Bronchial epithelial cell (primary cell): ENCODE measurements at regions not wholly inside any gene's neighbourhood (a gene's known extent, or its start where the extent isn't known, plus 50 kb on each side); places are given as distances from the start of the nearest gene placed in this dataset.
A peak's percentile ranks its signal among the peaks of the same experiment; 100 is the strongest.
"Not testable (repeated sequence)": the region's sequence is repeated elsewhere in the genome, so short reads cannot be mapped to it uniquely, and the experiment has no call there.

ENCODE experiments used
- DNase-seq: peaks from one replicate; pipeline ENCODE4 v3.0.0-alpha.2; 2010; ENCODE audit warnings: low read depth
- FAIRE-seq: peaks from 2 replicates; lab custom pipeline; 2011; peaks lifted over from hg19 to GRCh38; lab: Jason Lieb, UNC
- H3K27me3 ChIP-seq: 2 replicates; pipeline ENCODE4 v1.5.1; 2011; ENCODE audit warnings: low read length; ENCODE audit not compliant: control insufficient read depth, insufficient read depth
- H3K36me3 ChIP-seq: 2 replicates; pipeline ENCODE4 v1.5.1; 2011; ENCODE audit warnings: low read length; ENCODE audit not compliant: control insufficient read depth, insufficient read depth
- H3K4me3 ChIP-seq: 2 replicates; pipeline ENCODE4 v1.5.1; 2011; ENCODE audit warnings: mild to moderate bottlenecking, low read depth, low read length, control low read depth
- TF ChIP-seq, protein P1 (sequence below): IDR thresholded peaks from 2 replicates; pipeline ENCODE4 v1.5.1; 2011; ENCODE audit warnings: mild to moderate bottlenecking, moderate library complexity, low read length, control low read depth, inconsistent platforms; ENCODE audit not compliant: insufficient read depth, severe bottlenecking

DNA sequence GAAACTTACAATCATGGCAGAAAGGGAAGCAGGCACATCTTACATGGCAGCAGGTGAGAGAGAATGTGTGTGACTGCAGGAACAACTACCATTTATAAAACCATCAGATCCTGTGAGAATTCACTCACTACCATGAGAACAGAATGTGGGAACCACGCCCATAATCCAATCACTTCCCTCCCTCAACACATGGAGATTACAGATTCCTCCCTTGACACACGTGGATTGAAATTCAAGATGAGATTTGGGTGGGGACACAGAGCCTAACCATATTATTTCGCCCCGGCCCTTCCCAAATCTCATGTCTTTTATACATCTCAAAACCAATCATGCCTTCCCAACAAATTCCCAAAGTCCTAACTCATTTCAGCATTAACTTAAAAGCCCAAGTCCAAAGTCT, 203.6 kb downstream of the C12orf75 start:
- FAIRE-seq (no peak), DNase-seq (no peak)
- TF ChIP-seq, protein P1, sequence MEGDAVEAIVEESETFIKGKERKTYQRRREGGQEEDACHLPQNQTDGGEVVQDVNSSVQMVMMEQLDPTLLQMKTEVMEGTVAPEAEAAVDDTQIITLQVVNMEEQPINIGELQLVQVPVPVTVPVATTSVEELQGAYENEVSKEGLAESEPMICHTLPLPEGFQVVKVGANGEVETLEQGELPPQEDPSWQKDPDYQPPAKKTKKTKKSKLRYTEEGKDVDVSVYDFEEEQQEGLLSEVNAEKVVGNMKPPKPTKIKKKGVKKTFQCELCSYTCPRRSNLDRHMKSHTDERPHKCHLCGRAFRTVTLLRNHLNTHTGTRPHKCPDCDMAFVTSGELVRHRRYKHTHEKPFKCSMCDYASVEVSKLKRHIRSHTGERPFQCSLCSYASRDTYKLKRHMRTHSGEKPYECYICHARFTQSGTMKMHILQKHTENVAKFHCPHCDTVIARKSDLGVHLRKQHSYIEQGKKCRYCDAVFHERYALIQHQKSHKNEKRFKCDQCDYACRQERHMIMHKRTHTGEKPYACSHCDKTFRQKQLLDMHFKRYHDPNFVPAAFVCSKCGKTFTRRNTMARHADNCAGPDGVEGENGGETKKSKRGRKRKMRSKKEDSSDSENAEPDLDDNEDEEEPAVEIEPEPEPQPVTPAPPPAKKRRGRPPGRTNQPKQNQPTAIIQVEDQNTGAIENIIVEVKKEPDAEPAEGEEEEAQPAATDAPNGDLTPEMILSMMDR, result no peak
- no peaks in the 10 kb centered on the region for H3K36me3 ChIP-seq
- H3K27me3 ChIP-seq, result no peaks in the 10 kb centered on the region
- no peak overlapping the region for H3K4me3 ChIP-seq

DNA sequence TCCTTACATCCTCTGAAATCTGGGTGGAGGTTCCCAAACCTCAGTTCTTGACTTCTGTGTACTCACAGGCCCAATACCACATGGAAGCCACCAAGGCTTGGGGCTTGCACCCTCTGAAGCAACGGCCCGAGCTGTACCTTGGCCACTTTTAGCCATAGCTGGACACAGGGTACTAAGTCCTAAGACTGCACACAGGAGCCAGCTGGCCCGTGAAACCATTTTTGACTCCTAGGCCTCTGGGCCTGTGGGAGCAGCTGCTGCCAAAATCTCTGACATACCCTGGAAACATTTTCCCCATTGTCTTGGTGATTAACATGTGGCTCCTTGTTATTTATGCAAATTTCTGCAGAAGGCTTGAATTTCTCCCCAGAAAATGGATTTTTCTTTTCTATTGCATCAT, 204.5 kb downstream of the C12orf75 start:
- H3K4me3 ChIP-seq, DNase-seq, H3K36me3 ChIP-seq, H3K27me3 ChIP-seq, FAIRE-seq: not testable (repeated sequence)

- FAIRE-seq, result no peak
These were observed 208.4 kb downstream of the C12orf75 start for GRCh38 chr12:105538880-105539279.

DNA sequence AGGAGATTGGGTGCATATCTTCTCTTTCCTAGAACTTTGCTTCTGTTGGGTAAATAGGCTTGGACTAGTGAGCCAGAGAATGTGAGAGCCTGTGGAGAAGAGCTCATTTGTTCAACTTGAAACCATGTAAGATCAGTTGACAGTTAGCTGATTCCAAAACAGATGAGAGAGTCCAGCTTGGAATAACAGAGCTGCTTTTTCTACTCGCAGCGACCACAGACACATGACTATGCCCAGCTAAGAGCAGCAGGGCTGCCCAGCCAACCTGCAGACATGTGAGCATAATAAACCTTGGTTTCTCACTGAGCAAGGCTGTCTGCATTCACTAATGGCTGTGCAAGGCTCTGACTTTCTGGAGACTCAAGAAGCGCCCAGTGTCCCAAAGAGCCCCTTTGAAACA, 209.2 kb downstream of the C12orf75 start:
- TF ChIP-seq, protein P1, result no peak
- DNase-seq (no peak), FAIRE-seq (no peak)
- Histone ChIP-seq H3K4me3 (no peak overlapping the region), H3K27me3 (no peaks in the 10 kb centered on the region), H3K36me3 (no peaks in the 10 kb centered on the region)

More at GRCh38 chr12:105538880-105539279, 208.4 kb downstream of the C12orf75 start:
- TF ChIP-seq, protein P1, result no peak
- no peak for DNase-seq
- no peaks in the 10 kb centered on the region for H3K27me3 ChIP-seq
- H3K36me3 ChIP-seq, result no peaks in the 10 kb centered on the region
- H3K4me3 ChIP-seq, result no peak overlapping the region

DNA sequence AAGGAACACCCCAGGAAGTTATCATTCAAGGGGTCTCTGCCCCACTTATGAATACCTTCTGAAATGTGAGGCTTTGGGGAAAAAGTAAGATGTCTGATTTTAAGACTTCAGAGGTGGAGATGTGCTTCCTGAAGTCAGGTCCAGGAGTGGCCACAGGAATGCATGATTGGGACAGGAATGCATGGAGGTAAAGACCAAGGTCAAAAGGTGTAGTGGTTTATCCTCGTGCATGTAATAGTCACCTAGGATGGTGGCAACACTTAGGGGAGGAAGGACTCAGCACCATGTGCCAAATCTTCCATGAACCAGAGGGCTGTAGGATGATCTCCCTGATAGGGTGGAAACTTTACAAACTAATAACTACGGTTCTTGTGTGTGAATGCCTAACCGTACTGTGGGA, 217.3 kb downstream of the C12orf75 start:
- DNase-seq (no peak), FAIRE-seq (no peak)
- TF ChIP-seq, protein P1, result no peak
- H3K36me3 ChIP-seq, result no peaks in the 10 kb centered on the region
- no peak overlapping the region for H3K4me3 ChIP-seq
- H3K27me3 ChIP-seq, result no peaks in the 10 kb centered on the region

DNA sequence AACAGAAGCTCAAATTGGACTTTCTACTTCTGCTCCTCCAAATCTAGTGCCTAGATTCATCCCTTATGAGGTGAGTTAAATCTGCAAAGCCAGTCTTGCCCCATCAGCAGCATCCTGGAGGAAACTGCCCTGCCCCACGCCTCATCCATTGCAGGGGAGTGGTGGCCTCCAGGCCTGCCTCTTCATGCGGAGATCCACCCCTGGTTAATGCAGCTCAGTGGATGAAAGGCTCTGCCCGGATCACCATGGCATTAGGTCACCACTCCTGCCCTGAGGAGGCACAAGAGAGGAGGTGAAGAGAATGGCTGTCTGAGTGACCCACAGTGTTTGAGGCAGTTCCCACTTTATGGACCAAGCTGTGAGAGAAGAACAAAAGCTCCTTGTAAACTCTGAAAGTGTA, 218.1 kb downstream of the C12orf75 start:
- Histone ChIP-seq H3K4me3 (no peak overlapping the region), H3K27me3 (no peaks in the 10 kb centered on the region), H3K36me3 (no peaks in the 10 kb centered on the region)
- DNase-seq (peak; percentile 3), FAIRE-seq (no peak)
- TF ChIP-seq, protein P1, result no peak
